Natural killer cell (primary cell): ENCODE measurements at regions not wholly inside any gene's neighbourhood (a gene's known extent, or its start where the extent isn't known, plus 50 kb on each side); places are given as distances from the start of the nearest gene placed in this dataset.
"Not testable (repeated sequence)": the region's sequence is repeated elsewhere in the genome, so short reads cannot be mapped to it uniquely, and the experiment has no call there.

ENCODE experiments used
- ATAC-seq, 3 donors: fragments of 150-1000 bp in 2 of 3; fragments of 200-7000 bp in 1 of 3; cut with Tn5 transposase; 1 replicate in 1 of 3; 2 replicates in 2 of 3; pipeline ENCODE4 v1.10.0; 2021; ENCODE audit warnings: mild to moderate bottlenecking in 2 of 3, moderate library complexity in 2 of 3
- DNase-seq, 2 donors: peaks; one replicate each; pipeline versions ENCODE4 v3.0.0 to v3.0.0-alpha.2; 2013 to 2021; ENCODE audit warnings: mixed read lengths in 1 of 2
- H3K27ac ChIP-seq: one replicate; pipeline ENCODE4 v1.5.1; 2013; ENCODE audit warnings: mild to moderate bottlenecking, low read length
- H3K27me3 ChIP-seq: one replicate; pipeline ENCODE4 v1.6.1; 2013; ENCODE audit warnings: low read length; ENCODE audit not compliant: control insufficient read depth, insufficient read depth
- H3K36me3 ChIP-seq: one replicate; pipeline ENCODE4 v1.6.1; 2013; ENCODE audit warnings: low read length; ENCODE audit not compliant: control insufficient read depth, insufficient read depth
- H3K4me1 ChIP-seq: one replicate; pipeline ENCODE4 v1.6.1; 2013; ENCODE audit warnings: low read length; ENCODE audit not compliant: control insufficient read depth, insufficient read depth
- H3K4me3 ChIP-seq: one replicate; pipeline ENCODE4 v1.5.1; 2013; ENCODE audit warnings: low read length
- H3K9me3 ChIP-seq: one replicate; pipeline ENCODE4 v1.6.1; 2013; ENCODE audit warnings: low read length; ENCODE audit not compliant: control insufficient read depth, insufficient read depth
- H3K27ac Mint-ChIP-seq, 2 donors: one replicate each; pipeline ENCODE4 v1.8.0; 2022; ENCODE audit warnings: mild to moderate bottlenecking in 2 of 2, mixed read lengths in 2 of 2, moderate library complexity in 1 of 2
- H3K27me3 Mint-ChIP-seq, 2 donors: one replicate each; pipeline ENCODE4 v1.8.0; 2022; ENCODE audit warnings: low read depth in 2 of 2, mixed read lengths in 2 of 2
- H3K36me3 Mint-ChIP-seq: one replicate; pipeline ENCODE4 v1.8.0; 2022; ENCODE audit warnings: mixed read lengths
- H3K4me1 Mint-ChIP-seq, 2 donors: one replicate each; pipeline ENCODE4 v1.8.0; 2022; ENCODE audit warnings: mixed read lengths in 2 of 2
- H3K4me3 Mint-ChIP-seq: one replicate; pipeline ENCODE4 v1.8.0; 2022; ENCODE audit warnings: mild to moderate bottlenecking, moderate library complexity, mixed read lengths
- H3K9me3 Mint-ChIP-seq, 2 donors: one replicate each; pipeline ENCODE4 v1.8.0; 2022; ENCODE audit warnings: mixed read lengths in 2 of 2
- WGBS: methylation state at CpG from one replicate; pipeline ENCODE4 v1.1.7; 2013; ENCODE audit warnings: missing lambda C conversion rate; ENCODE audit not compliant: insufficient coverage; 5-methylcytosine and 5-hydroxymethylcytosine counted together
- intact Hi-C: fragments of 100-400 bp; cut with micrococcal nuclease; formaldehyde crosslinking; loops from one replicate; pipeline ENCODE4 v1.14.2; 2022
- TF ChIP-seq, protein P1 (sequence below): fragments of 200-600 bp; IDR thresholded peaks from one replicate; pipeline ENCODE4 v1.8.0; 2022; ENCODE audit warnings: antibody characterized with exemption

GRCh38 chr2:194672994-194673393 lies 984.0 kb upstream of the SLC39A10 start:
- no peak overlapping the region for H3K27ac ChIP-seq
- H3K4me1 ChIP-seq, result no peaks in the 10 kb centered on the region
- WGBS, result 94% methylated on average over 2 of the region's 3 CpGs
- DNase-seq (no peak), ATAC-seq (no peak)
- intact Hi-C loops, result no loop called here
- H3K9me3 ChIP-seq, result no peaks in the 10 kb centered on the region
- Mint-ChIP-seq H3K27ac (no peak overlapping the region), H3K4me1 (no peaks in the 10 kb centered on the region), H3K27me3 (no peaks in the 10 kb centered on the region), H3K4me3 (no peak overlapping the region), H3K9me3 (peaks cover 5 to 12% of the 10 kb centered on the region in 2 donors), H3K36me3 (no peaks in the 10 kb centered on the region)
- no peaks in the 10 kb centered on the region for H3K27me3 ChIP-seq
- H3K4me3 ChIP-seq, result no peak overlapping the region
- no peaks in the 10 kb centered on the region for H3K36me3 ChIP-seq
- TF ChIP-seq, protein P1, sequence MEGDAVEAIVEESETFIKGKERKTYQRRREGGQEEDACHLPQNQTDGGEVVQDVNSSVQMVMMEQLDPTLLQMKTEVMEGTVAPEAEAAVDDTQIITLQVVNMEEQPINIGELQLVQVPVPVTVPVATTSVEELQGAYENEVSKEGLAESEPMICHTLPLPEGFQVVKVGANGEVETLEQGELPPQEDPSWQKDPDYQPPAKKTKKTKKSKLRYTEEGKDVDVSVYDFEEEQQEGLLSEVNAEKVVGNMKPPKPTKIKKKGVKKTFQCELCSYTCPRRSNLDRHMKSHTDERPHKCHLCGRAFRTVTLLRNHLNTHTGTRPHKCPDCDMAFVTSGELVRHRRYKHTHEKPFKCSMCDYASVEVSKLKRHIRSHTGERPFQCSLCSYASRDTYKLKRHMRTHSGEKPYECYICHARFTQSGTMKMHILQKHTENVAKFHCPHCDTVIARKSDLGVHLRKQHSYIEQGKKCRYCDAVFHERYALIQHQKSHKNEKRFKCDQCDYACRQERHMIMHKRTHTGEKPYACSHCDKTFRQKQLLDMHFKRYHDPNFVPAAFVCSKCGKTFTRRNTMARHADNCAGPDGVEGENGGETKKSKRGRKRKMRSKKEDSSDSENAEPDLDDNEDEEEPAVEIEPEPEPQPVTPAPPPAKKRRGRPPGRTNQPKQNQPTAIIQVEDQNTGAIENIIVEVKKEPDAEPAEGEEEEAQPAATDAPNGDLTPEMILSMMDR, result no peak

DNA sequence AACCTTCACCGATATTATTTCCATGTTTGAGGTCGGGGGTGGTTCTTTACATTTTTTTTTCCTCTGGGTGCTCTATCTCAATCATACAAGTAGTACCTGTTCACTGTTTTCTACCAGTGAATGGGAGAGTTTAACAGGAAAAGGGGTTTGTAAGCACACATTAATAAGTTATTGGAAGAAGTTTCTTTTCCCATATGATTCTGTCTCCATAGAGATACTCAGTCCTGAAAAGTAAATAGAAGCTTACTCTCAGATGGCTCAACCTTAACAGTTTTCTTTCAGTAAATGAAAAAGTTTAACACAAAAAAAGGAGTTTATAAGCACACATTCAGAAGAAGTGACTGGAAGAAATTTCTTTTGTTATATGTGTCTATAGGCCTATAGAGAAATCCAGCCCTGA lies 995.6 kb upstream of the SLC39A10 start:
- TF ChIP-seq, protein P1, result no peak
- Mint-ChIP-seq H3K27me3 (no peaks in the 10 kb centered on the region), H3K36me3 (no peaks in the 10 kb centered on the region), H3K27ac (no peak overlapping the region), H3K4me1 (no peaks in the 10 kb centered on the region), H3K4me3 (no peak overlapping the region), H3K9me3 (no peaks in the 10 kb centered on the region)
- DNase-seq (no peak), ATAC-seq (no peak)
- Histone ChIP-seq H3K4me3 (no peak overlapping the region), H3K9me3 (no peaks in the 10 kb centered on the region), H3K4me1 (no peaks in the 10 kb centered on the region), H3K27me3 (no peaks in the 10 kb centered on the region), H3K27ac (no peak overlapping the region), H3K36me3 (no peaks in the 10 kb centered on the region)
- intact Hi-C loops, result no loop called here
- WGBS, result 100% methylated on average over 1 of the region's 2 CpGs

- H3K9me3 ChIP-seq, H3K4me3 Mint-ChIP-seq, H3K27me3 Mint-ChIP-seq, H3K4me1 ChIP-seq, intact Hi-C loops, H3K27ac ChIP-seq, H3K4me1 Mint-ChIP-seq, H3K4me3 ChIP-seq, H3K27me3 ChIP-seq, DNase-seq, H3K36me3 ChIP-seq, H3K27ac Mint-ChIP-seq, ATAC-seq: not testable (repeated sequence)
- 93% methylated on average over 9 of the region's 9 CpGs for WGBS
- Mint-ChIP-seq H3K9me3 (peaks cover 20 to 42% of the 10 kb centered on the region in 2 donors), H3K36me3 (peaks cover 12% of the 10 kb centered on the region)
Observed at GRCh38 chr2:194639057-194639456, 1018.0 kb upstream of the SLC39A10 start.

DNA sequence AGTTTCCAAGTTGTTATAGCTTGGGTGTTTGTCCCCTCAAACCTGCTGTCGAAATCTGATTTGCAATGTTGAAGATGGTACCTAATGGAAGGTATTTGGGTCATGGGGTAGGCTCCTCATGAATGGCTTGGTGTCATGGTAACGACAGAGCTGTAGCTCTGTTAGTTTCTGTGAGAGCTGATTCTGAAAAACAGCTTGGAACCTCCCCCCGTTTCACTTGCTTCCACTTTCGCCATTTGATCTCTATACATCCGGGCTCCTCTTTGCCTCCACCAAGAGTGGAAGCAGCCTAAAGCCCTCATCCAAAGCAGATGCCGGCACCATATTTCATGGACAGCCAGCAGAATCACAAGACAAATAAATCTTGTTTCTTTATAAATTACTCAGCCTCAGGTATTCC lies 1035.1 kb upstream of the SLC39A10 start:
- H3K9me3 ChIP-seq, result no peaks in the 10 kb centered on the region
- no peak overlapping the region for H3K27ac ChIP-seq
- no peak for DNase-seq
- Mint-ChIP-seq H3K9me3 (peaks cover 9 to 18% of the 10 kb centered on the region in 2 donors), H3K4me3 (no peak overlapping the region), H3K27ac (no peak overlapping the region), H3K36me3 (no peaks in the 10 kb centered on the region), H3K4me1 (no peaks in the 10 kb centered on the region), H3K27me3 (no peaks in the 10 kb centered on the region)
- no peaks in the 10 kb centered on the region for H3K27me3 ChIP-seq
- no peaks in the 10 kb centered on the region for H3K36me3 ChIP-seq
- intact Hi-C loops, result no loop called here
- 90% methylated on average over 6 of the region's 6 CpGs for WGBS
- no peaks in the 10 kb centered on the region for H3K4me1 ChIP-seq
- ATAC-seq, result no peak
- TF ChIP-seq, protein P1, result no peak
- no peak overlapping the region for H3K4me3 ChIP-seq
